ENCODE measurements at regions not wholly inside any gene's neighbourhood (a gene's known extent, or its start where the extent isn't known, plus 50 kb on each side); places are given as distances from the start of the nearest gene placed in this dataset.

- peaks cover 0 to 5% of the 10 kb centered on the region in 2 donors for H3K9me3 ChIP-seq
- no peak for DNase-seq
- H3K4me1 ChIP-seq = peaks cover 0 to 6% (median 2%) of the 10 kb centered on the region in 4 donors
- H3K36me3 ChIP-seq = no peaks in the 10 kb centered on the region
- H3K27ac ChIP-seq = no peak overlapping the region
- TF ChIP-seq CTCF (IDR thresholded peaks at IDR 0.05) = no peak
- no peak for TF ChIP-seq EP300 (IDR thresholded peaks at IDR 0.05; ENCODE audit: low read depth)
- no peak for TF ChIP-seq POLR2AphosphoS5 (IDR thresholded peaks at IDR 0.05)
- TF ChIP-seq POLR2A (IDR thresholded peaks at IDR 0.05) = no peak
- in situ Hi-C loops (cut with MboI; ENCODE audit: low pct_ligation_motif_present in 1 of 4, low pct_unique_long_range_greater_than_20kb in 1 of 4, low sequenced_read_pairs in 3 of 4) (no loop called here), intact Hi-C loops (cut with DNase I; ENCODE audit: low total_unique reads) (no loop called here)
- no peak overlapping the region for H3K4me3 ChIP-seq
- WGBS, 2 donors (ENCODE audit: low coverage in 1 of 2) = 42 to 45% methylated on average over 4 of the region's 4 CpGs
- no peaks in the 10 kb centered on the region for H3K27me3 ChIP-seq
Observed at GRCh38 chr5:68141494-68141893, 74.1 kb upstream of the PIK3R1 start.

GRCh38 chr5:68140763-68141162 is 74.8 kb upstream of the PIK3R1 start:
- Histone ChIP-seq H3K4me3 (no peak overlapping the region), H3K27ac (no peak overlapping the region), H3K9me3 (peaks cover 0 to 5% of the 10 kb centered on the region in 2 donors), H3K4me1 (peaks cover 0 to 6% (median 2%) of the 10 kb centered on the region in 4 donors), H3K27me3 (no peaks in the 10 kb centered on the region), H3K36me3 (no peaks in the 10 kb centered on the region)
- no peak for DNase-seq
- in situ Hi-C loops (cut with MboI; ENCODE audit: low pct_ligation_motif_present in 1 of 4, low pct_unique_long_range_greater_than_20kb in 1 of 4, low sequenced_read_pairs in 3 of 4) (no loop called here), intact Hi-C loops (cut with DNase I; ENCODE audit: low total_unique reads) (no loop called here)
- 90 to 97% methylated on average over 1 of the region's 1 CpG for WGBS, 2 donors (ENCODE audit: low coverage in 1 of 2)
- TF ChIP-seq POLR2A (IDR thresholded peaks at IDR 0.05) (no peak), CTCF (IDR thresholded peaks at IDR 0.05) (no peak), EP300 (IDR thresholded peaks at IDR 0.05; ENCODE audit: low read depth) (no peak), POLR2AphosphoS5 (IDR thresholded peaks at IDR 0.05) (no peak)

- no peaks in the 10 kb centered on the region for H3K36me3 ChIP-seq
- no peak overlapping the region for H3K4me3 ChIP-seq
- TF ChIP-seq CTCF (IDR thresholded peaks at IDR 0.05) (no peak), EP300 (IDR thresholded peaks at IDR 0.05; ENCODE audit: low read depth) (no peak), POLR2AphosphoS5 (IDR thresholded peaks at IDR 0.05) (no peak), POLR2A (IDR thresholded peaks at IDR 0.05) (no peak)
- in situ Hi-C loops (cut with MboI; ENCODE audit: low pct_ligation_motif_present in 1 of 4, low pct_unique_long_range_greater_than_20kb in 1 of 4, low sequenced_read_pairs in 3 of 4) (no loop called here), intact Hi-C loops (cut with DNase I; ENCODE audit: low total_unique reads) (no loop called here)
- DNase-seq = no peak
- peaks cover 0 to 9% (median 3%) of the 10 kb centered on the region in 4 donors for H3K4me1 ChIP-seq
- 60 to 71% methylated on average over 3 of the region's 3 CpGs for whole genome bisulfite sequencing, 2 donors (ENCODE audit: low coverage in 1 of 2)
- H3K9me3 ChIP-seq = peaks cover 0 to 5% of the 10 kb centered on the region in 2 donors
- no peak overlapping the region for H3K27ac ChIP-seq
- no peaks in the 10 kb centered on the region for H3K27me3 ChIP-seq
Observed at GRCh38 chr5:68139611-68140441, 75.7 kb upstream of the PIK3R1 start.

- Histone ChIP-seq H3K4me1 (peaks cover 0 to 15% (median 3%) of the 10 kb centered on the region in 4 donors), H3K36me3 (no peaks in the 10 kb centered on the region), H3K27ac (no peak overlapping the region), H3K9me3 (no peaks in the 10 kb centered on the region), H3K27me3 (no peaks in the 10 kb centered on the region), H3K4me3 (no peak overlapping the region)
- 68 to 70% methylated on average over 2 of the region's 2 CpGs for WGBS, 2 donors (ENCODE audit: low coverage in 1 of 2)
- no peak for TF ChIP-seq EP300 (IDR thresholded peaks at IDR 0.05; ENCODE audit: low read depth)
- no peak for TF ChIP-seq POLR2A (IDR thresholded peaks at IDR 0.05)
- in situ Hi-C loops (cut with MboI; ENCODE audit: low pct_ligation_motif_present in 1 of 4, low pct_unique_long_range_greater_than_20kb in 1 of 4, low sequenced_read_pairs in 3 of 4) = no loop called here
- intact Hi-C loops (cut with DNase I; ENCODE audit: low total_unique reads) = no loop called here
- DNase-seq = no peak
Observed at GRCh38 chr5:68137511-68138140, 77.9 kb upstream of the PIK3R1 start.
